ENCODE measurements at regions not wholly inside any gene's neighbourhood (a gene's known extent, or its start where the extent isn't known, plus 50 kb on each side); places are given as distances from the start of the nearest gene placed in this dataset.

DNA sequence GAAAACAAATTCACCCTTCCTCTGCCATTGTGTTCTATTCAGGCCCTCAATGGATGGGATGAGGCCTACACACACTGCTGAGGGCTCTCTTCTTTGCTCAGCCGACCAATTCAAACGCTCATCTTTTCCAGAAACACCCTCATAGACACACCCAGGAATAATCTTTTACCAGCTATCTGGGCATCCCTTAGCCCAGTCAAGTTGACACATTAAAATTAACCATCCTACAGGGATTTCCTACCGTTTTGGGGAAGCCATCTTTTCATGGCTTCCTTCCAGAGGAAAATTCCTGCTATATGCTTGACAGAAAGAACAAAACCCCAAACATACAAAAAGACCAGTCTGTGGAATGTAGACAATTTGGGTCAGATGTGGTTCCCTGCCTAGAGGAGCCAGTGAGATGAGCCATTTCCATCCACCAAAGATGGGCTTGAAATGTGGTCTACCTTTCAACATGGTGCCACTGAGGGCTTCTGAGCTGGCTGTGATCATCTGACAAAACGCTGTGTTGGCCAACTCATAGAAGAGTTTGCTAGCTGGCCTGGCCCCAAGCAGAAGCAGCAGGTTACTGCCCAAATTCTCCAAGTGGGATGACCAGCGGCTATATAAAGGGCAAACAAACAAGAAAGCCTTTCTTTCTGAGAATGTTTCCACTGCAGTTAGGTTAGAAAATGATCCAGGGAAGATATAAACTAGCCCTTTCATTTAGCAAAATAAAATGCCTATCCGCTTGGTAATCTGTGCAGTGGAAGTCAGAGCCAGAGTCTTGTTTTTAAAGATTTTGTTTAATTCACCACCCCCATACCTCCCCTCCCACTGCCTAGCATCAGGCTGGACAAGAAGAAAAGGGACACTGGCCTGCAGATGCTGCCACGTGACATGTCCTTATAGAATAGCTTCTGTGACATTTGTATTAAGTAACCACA is 69.1 kb upstream of the MRPS6 start:
- no peaks in the 10 kb centered on the region for H3K9me3 ChIP-seq (ENCODE audit: low read length)
- Mint-ChIP-seq H3K27ac (no peak overlapping the region), H3K4me3 (no peak overlapping the region), H3K9me3 (peaks cover 0 to 3% (median 0%) of the 10 kb centered on the region in 5 donors), H3K4me1 (peaks cover 12 to 25% (median 13%) of the 10 kb centered on the region in 3 donors), H3K36me3 (peaks cover 0 to 6% (median 0%) of the 10 kb centered on the region in 3 donors), H3K27me3 (no peaks in the 10 kb centered on the region)
- no peak overlapping the region for H3K27ac ChIP-seq (ENCODE audit: low read depth, low read length)
- POLR2A ChIA-PET: no interaction called here
- H3K36me3 ChIP-seq (ENCODE audit: insufficient read depth, low read length): no peaks in the 10 kb centered on the region
- H3K27me3 ChIP-seq (ENCODE audit: insufficient read depth, low read length, poor library complexity, severe bottlenecking): no peaks in the 10 kb centered on the region
- CTCF ChIA-PET: interaction anchor here (1.2 kb wide), 1 partner anchor 57 kb away, joined by 3 read pairs; no protein-coding TSS in a partner anchor
- H3K4me1 ChIP-seq (ENCODE audit: insufficient read depth, low read length): no peaks in the 10 kb centered on the region
- no peak for DNase-seq
- H3K4me3 ChIP-seq (ENCODE audit: low read length): no peak overlapping the region

DNA sequence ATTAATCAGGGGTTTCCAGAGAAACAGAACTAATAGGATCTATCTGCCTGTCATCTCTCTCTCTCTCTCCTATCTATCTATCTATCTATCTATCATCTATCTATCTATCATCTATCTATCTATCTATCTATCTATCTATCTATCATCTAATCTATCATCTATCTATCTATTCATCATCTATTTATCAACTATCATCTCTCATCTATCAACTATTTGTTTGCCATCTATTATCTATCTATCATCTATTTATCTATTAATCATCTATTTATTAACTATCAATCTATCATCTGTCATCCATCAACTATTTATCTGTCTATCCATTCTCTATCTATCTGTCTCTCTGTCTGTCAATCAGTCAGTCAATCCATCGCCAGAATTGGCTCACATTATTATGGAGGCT is 70.0 kb upstream of the MRPS6 start:
- Histone ChIP-seq H3K9me3 (ENCODE audit: low read length) (no peaks in the 10 kb centered on the region), H3K36me3 (ENCODE audit: insufficient read depth, low read length) (no peaks in the 10 kb centered on the region), H3K27me3 (ENCODE audit: insufficient read depth, low read length, poor library complexity, severe bottlenecking) (no peaks in the 10 kb centered on the region), H3K4me1 (ENCODE audit: insufficient read depth, low read length) (peaks cover 8% of the 10 kb centered on the region), H3K27ac (ENCODE audit: low read depth, low read length) (no peak overlapping the region), H3K4me3 (ENCODE audit: low read length) (no peak overlapping the region)
- H3K36me3 Mint-ChIP-seq: peaks cover 0 to 6% (median 0%) of the 10 kb centered on the region in 3 donors
- peaks cover 11 to 25% (median 12%) of the 10 kb centered on the region in 3 donors for H3K4me1 Mint-ChIP-seq
- POLR2A ChIA-PET: no interaction called here
- no peak for DNase-seq
- H3K9me3 Mint-ChIP-seq: peaks cover 0 to 3% (median 0%) of the 10 kb centered on the region in 5 donors
- no peaks in the 10 kb centered on the region for H3K27me3 Mint-ChIP-seq
- H3K27ac Mint-ChIP-seq: no peak overlapping the region
- H3K4me3 Mint-ChIP-seq: no peak overlapping the region
- CTCF ChIA-PET: no interaction called here

DNA sequence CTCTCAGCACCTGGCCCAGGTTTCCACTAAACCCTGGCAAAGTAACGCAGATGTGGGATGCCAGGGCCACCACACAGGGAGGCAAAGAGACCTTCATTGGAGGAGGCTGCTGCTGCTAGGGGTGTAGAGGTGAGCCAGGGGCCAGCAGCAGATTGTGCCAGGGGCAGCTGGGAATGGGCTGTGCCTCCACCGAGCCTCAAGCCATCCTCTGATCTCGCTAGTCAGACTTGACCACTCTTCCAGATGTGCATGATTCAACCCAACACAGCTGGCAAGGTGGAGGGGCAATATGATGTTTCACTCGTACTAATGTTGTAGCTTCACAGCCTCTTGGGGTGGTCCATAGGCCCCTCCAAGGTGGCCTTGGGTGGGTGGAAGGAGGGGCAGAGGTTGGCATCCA is 73.0 kb upstream of the MRPS6 start:
- Mint-ChIP-seq H3K36me3 (peaks cover 0 to 6% (median 0%) of the 10 kb centered on the region in 3 donors), H3K27ac (no peak overlapping the region), H3K27me3 (peaks cover 0 to 1% of the 10 kb centered on the region in 2 donors), H3K4me1 (peaks cover 14 to 32% (median 19%) of the 10 kb centered on the region in 3 donors), H3K9me3 (peaks cover 0 to 7% (median 2%) of the 10 kb centered on the region in 5 donors), H3K4me3 (no peak overlapping the region)
- no peaks in the 10 kb centered on the region for H3K36me3 ChIP-seq (ENCODE audit: insufficient read depth, low read length)
- no peak overlapping the region for H3K27ac ChIP-seq (ENCODE audit: low read depth, low read length)
- no peaks in the 10 kb centered on the region for H3K9me3 ChIP-seq (ENCODE audit: low read length)
- H3K4me3 ChIP-seq (ENCODE audit: low read length): no peak overlapping the region
- ChIA-PET CTCF (interaction anchor here (1.3 kb wide), 1 partner anchor 76 kb away, joined by 5 read pairs; no protein-coding TSS in a partner anchor), POLR2A (no interaction called here)
- peaks cover 13% of the 10 kb centered on the region for H3K4me1 ChIP-seq (ENCODE audit: insufficient read depth, low read length)
- DNase-seq: no peak
- H3K27me3 ChIP-seq (ENCODE audit: insufficient read depth, low read length, poor library complexity, severe bottlenecking): no peaks in the 10 kb centered on the region

DNA sequence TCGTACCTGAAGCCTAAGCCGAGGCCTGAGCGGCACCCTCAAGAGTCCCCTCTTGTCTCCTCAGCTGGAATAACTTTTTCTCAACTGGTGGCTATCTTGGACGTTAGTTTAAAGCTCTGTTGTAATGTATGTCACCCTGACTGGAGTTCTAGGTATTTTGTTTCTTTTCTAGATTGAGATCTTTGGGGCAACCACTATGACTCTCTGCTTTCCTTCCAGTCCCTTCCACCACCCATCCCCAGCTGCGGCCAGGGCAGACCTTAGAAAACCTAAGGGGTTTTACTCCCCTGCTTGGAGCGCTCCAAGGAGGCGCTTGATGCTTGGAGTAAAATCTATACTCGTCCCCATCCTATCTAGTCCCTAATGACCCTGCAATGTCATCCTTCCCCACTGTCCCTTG is 74.6 kb upstream of the MRPS6 start:
- Mint-ChIP-seq H3K36me3 (peaks cover 0 to 6% (median 0%) of the 10 kb centered on the region in 3 donors), H3K4me3 (peak overlapping the region in 1 of 7 donors; percentile 10)

DNA sequence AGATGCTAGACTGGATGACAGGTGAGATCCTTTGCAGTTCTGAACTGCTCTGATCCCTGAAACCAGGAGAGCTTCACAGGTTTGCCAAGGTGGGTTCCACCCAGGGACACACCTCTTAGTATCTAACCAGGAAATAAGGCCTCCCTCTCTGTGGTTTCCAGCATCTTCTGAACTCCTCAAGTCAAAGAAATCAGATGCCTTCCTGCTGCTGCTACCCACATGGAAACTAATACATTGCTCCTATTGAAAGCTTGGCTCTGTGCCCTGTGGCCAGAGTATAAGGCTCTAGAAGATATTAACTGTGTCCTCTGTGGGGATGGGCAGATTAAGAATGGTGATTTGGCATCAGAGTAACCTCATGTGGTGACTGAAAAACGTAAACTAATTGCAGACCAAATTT is 75.0 kb upstream of the MRPS6 start:
- CTCF ChIA-PET: interaction anchor here (1.2 kb wide), 1 partner anchor 74 kb away, joined by 3 read pairs; no protein-coding TSS in a partner anchor
- peaks cover 0 to 5% (median 0%) of the 10 kb centered on the region in 3 donors for H3K36me3 Mint-ChIP-seq
- Histone ChIP-seq H3K9me3 (ENCODE audit: low read length) (no peaks in the 10 kb centered on the region), H3K27me3 (ENCODE audit: insufficient read depth, low read length, poor library complexity, severe bottlenecking) (no peaks in the 10 kb centered on the region), H3K27ac (ENCODE audit: low read depth, low read length) (no peak overlapping the region), H3K4me1 (ENCODE audit: insufficient read depth, low read length) (peaks cover 13% of the 10 kb centered on the region), H3K4me3 (ENCODE audit: low read length) (no peak overlapping the region), H3K36me3 (ENCODE audit: insufficient read depth, low read length) (no peaks in the 10 kb centered on the region)
- DNase-seq: peak in 1 of 5 donors; percentile 28
- H3K4me3 Mint-ChIP-seq: no peak overlapping the region
- peaks cover 0 to 6% (median 2%) of the 10 kb centered on the region in 5 donors for H3K9me3 Mint-ChIP-seq
- peaks cover 17 to 36% (median 25%) of the 10 kb centered on the region in 3 donors for H3K4me1 Mint-ChIP-seq
- peaks cover 0 to 1% of the 10 kb centered on the region in 2 donors for H3K27me3 Mint-ChIP-seq
- POLR2A ChIA-PET: no interaction called here
- H3K27ac Mint-ChIP-seq: peak overlapping the region in 4 of 8 donors; percentile 8 to 60 (median 20)

More for the DNA sequence above, 74.6 kb upstream of the MRPS6 start:
- Histone ChIP-seq H3K36me3 (ENCODE audit: insufficient read depth, low read length) (no peaks in the 10 kb centered on the region), H3K27me3 (ENCODE audit: insufficient read depth, low read length, poor library complexity, severe bottlenecking) (no peaks in the 10 kb centered on the region), H3K4me1 (ENCODE audit: insufficient read depth, low read length) (peaks cover 13% of the 10 kb centered on the region), H3K27ac (ENCODE audit: low read depth, low read length) (no peak overlapping the region), H3K9me3 (ENCODE audit: low read length) (no peaks in the 10 kb centered on the region), H3K4me3 (ENCODE audit: low read length) (no peak overlapping the region)
- H3K9me3 Mint-ChIP-seq: peaks cover 0 to 6% (median 2%) of the 10 kb centered on the region in 5 donors
- peaks cover 0 to 1% of the 10 kb centered on the region in 2 donors for H3K27me3 Mint-ChIP-seq
- peak overlapping the region in 6 of 8 donors; percentile 20 to 96 (median 56) for H3K27ac Mint-ChIP-seq
- H3K4me1 Mint-ChIP-seq: peaks cover 17 to 34% (median 21%) of the 10 kb centered on the region in 3 donors
- POLR2A ChIA-PET: interaction anchor here (0.6 kb wide), 1 partner anchor 794 kb away, joined by 3 read pairs; no protein-coding TSS in a partner anchor
- CTCF ChIA-PET: interaction anchor here (1.2 to 1.3 kb wide), 2 partner anchors 74 to 75 kb away, joined by 3 to 5 read pairs; no protein-coding TSS in a partner anchor
- DNase-seq: no peak

DNA sequence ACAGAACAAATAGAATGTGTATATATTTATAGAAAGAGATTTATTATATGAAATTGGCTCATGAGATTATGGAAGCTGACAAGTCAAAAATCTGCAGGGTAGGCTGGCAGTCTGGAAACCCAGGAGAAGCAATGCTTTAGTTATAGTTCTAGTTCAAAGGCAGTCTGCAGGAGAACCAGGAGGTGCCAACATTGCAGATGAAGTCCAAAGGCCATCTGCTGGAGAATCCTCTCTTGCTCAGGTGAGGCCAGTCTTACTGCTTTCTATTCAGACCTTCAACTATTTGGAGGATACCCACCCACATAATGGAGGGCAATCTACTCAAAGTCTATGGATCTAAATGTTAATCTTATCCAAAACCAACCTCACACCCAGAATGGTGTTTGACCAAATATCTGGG is 75.9 kb upstream of the MRPS6 start:
- Mint-ChIP-seq H3K4me3 (no peak overlapping the region), H3K27ac (no peak overlapping the region), H3K9me3 (peaks cover 2 to 6% (median 4%) of the 10 kb centered on the region in 5 donors), H3K4me1 (peaks cover 17 to 36% (median 25%) of the 10 kb centered on the region in 3 donors), H3K27me3 (peaks cover 0 to 1% of the 10 kb centered on the region in 2 donors), H3K36me3 (peaks cover 0 to 5% (median 0%) of the 10 kb centered on the region in 3 donors)
- POLR2A ChIA-PET: no interaction called here
- H3K27me3 ChIP-seq (ENCODE audit: insufficient read depth, low read length, poor library complexity, severe bottlenecking): no peaks in the 10 kb centered on the region
- H3K4me1 ChIP-seq (ENCODE audit: insufficient read depth, low read length): peaks cover 13% of the 10 kb centered on the region
- no peak overlapping the region for H3K4me3 ChIP-seq (ENCODE audit: low read length)
- H3K9me3 ChIP-seq (ENCODE audit: low read length): no peaks in the 10 kb centered on the region
- DNase-seq: no peak
- CTCF ChIA-PET: no interaction called here
- H3K36me3 ChIP-seq (ENCODE audit: insufficient read depth, low read length): no peaks in the 10 kb centered on the region
- no peak overlapping the region for H3K27ac ChIP-seq (ENCODE audit: low read depth, low read length)

DNA sequence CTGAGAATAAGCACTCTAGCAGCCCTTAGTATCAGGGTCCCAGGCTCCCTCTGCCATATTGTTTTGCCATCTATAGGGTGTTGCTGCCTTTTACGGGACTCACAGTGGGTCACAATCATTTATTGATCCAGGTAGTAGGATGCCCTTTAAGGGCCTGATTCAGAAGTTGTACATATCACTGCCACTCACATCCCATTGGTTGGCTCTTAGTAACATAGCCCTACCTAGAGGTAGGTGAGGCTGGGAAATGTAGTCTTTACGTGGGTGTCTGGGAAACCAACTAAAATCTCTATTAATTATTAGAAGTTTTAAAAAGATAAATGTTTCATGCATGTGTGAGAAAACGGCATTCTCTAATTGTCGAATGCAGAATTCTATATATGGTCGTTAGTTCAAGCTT is 78.8 kb upstream of the ATP5PO start:
- CTCF ChIA-PET: interaction anchor here (1.1 kb wide), 1 partner anchor 71 kb away, joined by 3 read pairs; no protein-coding TSS in a partner anchor
- no peak for DNase-seq
- peaks cover 0 to 15% (median 2%) of the 10 kb centered on the region in 3 donors for H3K36me3 Mint-ChIP-seq
- POLR2A ChIA-PET: no interaction called here
- Histone ChIP-seq H3K4me3 (ENCODE audit: low read length) (no peak overlapping the region), H3K27ac (ENCODE audit: low read depth, low read length) (no peak overlapping the region), H3K27me3 (ENCODE audit: insufficient read depth, low read length, poor library complexity, severe bottlenecking) (no peaks in the 10 kb centered on the region), H3K36me3 (ENCODE audit: insufficient read depth, low read length) (no peaks in the 10 kb centered on the region), H3K4me1 (ENCODE audit: insufficient read depth, low read length) (peaks cover 13% of the 10 kb centered on the region), H3K9me3 (ENCODE audit: low read length) (no peaks in the 10 kb centered on the region)
- H3K4me3 Mint-ChIP-seq: no peak overlapping the region
- H3K9me3 Mint-ChIP-seq: peaks cover 5 to 11% (median 6%) of the 10 kb centered on the region in 5 donors
- H3K4me1 Mint-ChIP-seq: peaks cover 12 to 21% (median 21%) of the 10 kb centered on the region in 3 donors
- peaks cover 0 to 1% of the 10 kb centered on the region in 2 donors for H3K27me3 Mint-ChIP-seq
- H3K27ac Mint-ChIP-seq: no peak overlapping the region
